WTC11 (cell line): ENCODE measurements at regions not wholly inside any gene's neighbourhood (a gene's known extent, or its start where the extent isn't known, plus 50 kb on each side); places are given as distances from the start of the nearest gene placed in this dataset.

Experiments used
- ATAC-seq: fragments of 200-7000 bp; cut with Tn5 transposase; 2 replicates; pipeline ENCODE4 v1.10.0; 2021; ENCODE audit warnings: mild to moderate bottlenecking, moderate library complexity
- CTCF ChIA-PET: fragments of 300-600 bp; sonication (Branson Sonifier 250); formaldehyde crosslinking; loops from one replicate; lab custom pipeline; 2021; ENCODE audit warnings: antibody characterized with exemption; lab: Charles Lee
- POLR2A ChIA-PET: fragments of 350-600 bp; sonication (Branson Sonifier 250); formaldehyde crosslinking; loops from one replicate; lab custom pipeline; 2021; ENCODE audit warnings: antibody characterized with exemption; lab: Charles Lee
- DNase-seq: peaks from one replicate; pipeline ENCODE4 v3.0.0; 2021; ENCODE audit warnings: low spot score
- H3K27ac Mint-ChIP-seq: 2 replicates; pipeline ENCODE4 v1.8.0; 2021; ENCODE audit warnings: mixed read lengths
- H3K27me3 Mint-ChIP-seq: 2 replicates; pipeline ENCODE4 v1.8.0; 2021; ENCODE audit warnings: low read depth, mild to moderate bottlenecking, moderate library complexity, mixed read lengths
- H3K36me3 Mint-ChIP-seq: 2 replicates; pipeline ENCODE4 v1.8.0; 2021; ENCODE audit warnings: mixed read lengths
- H3K4me1 Mint-ChIP-seq: 2 replicates; pipeline ENCODE4 v1.8.0; 2022; ENCODE audit warnings: mixed read lengths
- H3K4me3 Mint-ChIP-seq: 2 replicates; pipeline ENCODE4 v1.8.0; 2021; ENCODE audit warnings: mild to moderate bottlenecking, moderate library complexity, mixed read lengths
- H3K9me3 Mint-ChIP-seq: 2 replicates; pipeline ENCODE4 v1.8.0; 2021; ENCODE audit warnings: mixed read lengths
- ELF4 ChIP-seq: sonication (generic); formaldehyde crosslinking; IDR thresholded peaks from 2 replicates; pipeline ENCODE4 v1.8.1; 2022; ENCODE audit warnings: low read depth, mild to moderate bottlenecking, moderate library complexity, missing genetic modification reagents
- FOXK1 ChIP-seq: sonication (generic); formaldehyde crosslinking; IDR thresholded peaks from 2 replicates; pipeline ENCODE4 v1.8.0; 2022; ENCODE audit warnings: mild to moderate bottlenecking, moderate library complexity, missing genetic modification reagents
- GRHL2 ChIP-seq: fragments of 250-450 bp; sonication (Bioruptor Pico); IDR thresholded peaks from 2 replicates; pipeline ENCODE4 v1.8.0; 2022; ENCODE audit warnings: mild to moderate bottlenecking, moderate library complexity; ENCODE audit not compliant: insufficient replicate concordance, severe bottlenecking
- NFYB ChIP-seq: sonication (generic); formaldehyde crosslinking; conservative IDR thresholded peaks from 2 replicates; pipeline ENCODE4 v1.8.0; 2022; ENCODE audit warnings: low read depth, missing genetic modification reagents
- RORB ChIP-seq: fragments of 250-450 bp; sonication (Bioruptor Pico); IDR thresholded peaks from 2 replicates; pipeline ENCODE4 v1.9.0; 2021; ENCODE audit warnings: mild to moderate bottlenecking
- SOX15 ChIP-seq: fragments of 250-450 bp; sonication (Bioruptor Pico); IDR thresholded peaks from 2 replicates; pipeline ENCODE4 v1.9.0; 2021; ENCODE audit warnings: mild to moderate bottlenecking
- ZNF263 ChIP-seq: sonication (generic); formaldehyde crosslinking; IDR thresholded peaks from 2 replicates; pipeline ENCODE4 v1.8.1; 2022; ENCODE audit warnings: low read depth, mild to moderate bottlenecking, moderate library complexity, missing genetic modification reagents
- ZNF671 ChIP-seq: fragments of 250-450 bp; sonication (Bioruptor Pico); IDR thresholded peaks from 2 replicates; pipeline ENCODE4 v1.8.0; 2021; ENCODE audit warnings: mild to moderate bottlenecking
- TF ChIP-seq, protein P1 (sequence below): fragments of 250-450 bp; sonication (Bioruptor Pico); IDR thresholded peaks from 2 replicates; pipeline ENCODE4 v1.8.0; 2021; ENCODE audit warnings: mild to moderate bottlenecking
- TF ChIP-seq, protein P2 (sequence below): fragments of 250-450 bp; sonication (Bioruptor Pico); IDR thresholded peaks from 2 replicates; pipeline ENCODE4 v1.9.0; 2021; ENCODE audit warnings: moderate library complexity, mild to moderate bottlenecking, inconsistent platforms, borderline replicate concordance
- TF ChIP-seq, protein P3 (sequence below): fragments of 250-450 bp; sonication (Bioruptor Pico); IDR thresholded peaks from 2 replicates; pipeline ENCODE4 v2.1.2; 2022; ENCODE audit warnings: mild to moderate bottlenecking, moderate library complexity
- TF ChIP-seq, protein P4 (sequence below): sonication (generic); formaldehyde crosslinking; conservative IDR thresholded peaks from 2 replicates; pipeline ENCODE4 v1.8.1; 2022; ENCODE audit warnings: mild to moderate bottlenecking, missing genetic modification reagents
- TF ChIP-seq, protein P5 (sequence below): sonication (generic); formaldehyde crosslinking; IDR thresholded peaks from 2 replicates; pipeline ENCODE4 v1.8.1; 2022; ENCODE audit warnings: low read depth, mild to moderate bottlenecking, moderate library complexity, missing genetic modification reagents, borderline replicate concordance
- TF ChIP-seq, protein P6 (sequence below): fragments of 200-600 bp; IDR thresholded peaks from 2 replicates; pipeline ENCODE4 v1.8.0; 2022; ENCODE audit warnings: antibody characterized with exemption
- TF ChIP-seq, protein P7 (sequence below): fragments of 250-450 bp; sonication (Bioruptor Pico); IDR thresholded peaks from 2 replicates; pipeline ENCODE4 v1.9.0; 2021; ENCODE audit warnings: mild to moderate bottlenecking, borderline replicate concordance
- TF ChIP-seq, protein P8 (sequence below): sonication (generic); formaldehyde crosslinking; IDR thresholded peaks from 2 replicates; pipeline ENCODE4 v1.8.0; 2022; ENCODE audit warnings: mild to moderate bottlenecking, missing genetic modification reagents

DNA sequence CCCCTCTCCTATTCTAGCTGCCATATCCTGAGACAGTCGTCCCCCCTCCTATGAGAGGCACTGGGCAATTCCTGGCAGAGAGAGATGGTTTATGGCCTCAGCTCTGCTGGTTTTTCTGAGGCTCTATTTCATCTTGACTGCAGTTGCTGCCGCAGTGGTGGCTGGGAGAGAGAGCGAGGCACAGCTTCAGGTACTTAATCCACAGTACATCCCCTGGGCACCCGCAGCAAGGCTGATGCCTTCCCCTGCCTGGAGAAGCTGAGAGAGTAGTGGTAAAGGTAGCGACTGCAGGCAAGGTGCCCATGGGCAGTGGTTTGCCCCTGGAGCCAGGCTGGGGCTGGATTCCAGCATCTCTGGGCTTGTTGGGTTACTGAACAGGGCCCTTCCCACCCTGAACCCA lies 324.7 kb downstream of the RPS24 start:
- H3K4me3 Mint-ChIP-seq, result no peak overlapping the region
- POLR2A ChIA-PET, result no interaction called here
- ATAC-seq (no peak), DNase-seq (no peak)
- no peaks in the 10 kb centered on the region for H3K9me3 Mint-ChIP-seq
- H3K36me3 Mint-ChIP-seq, result no peaks in the 10 kb centered on the region
- TF ChIP-seq, protein P1, sequence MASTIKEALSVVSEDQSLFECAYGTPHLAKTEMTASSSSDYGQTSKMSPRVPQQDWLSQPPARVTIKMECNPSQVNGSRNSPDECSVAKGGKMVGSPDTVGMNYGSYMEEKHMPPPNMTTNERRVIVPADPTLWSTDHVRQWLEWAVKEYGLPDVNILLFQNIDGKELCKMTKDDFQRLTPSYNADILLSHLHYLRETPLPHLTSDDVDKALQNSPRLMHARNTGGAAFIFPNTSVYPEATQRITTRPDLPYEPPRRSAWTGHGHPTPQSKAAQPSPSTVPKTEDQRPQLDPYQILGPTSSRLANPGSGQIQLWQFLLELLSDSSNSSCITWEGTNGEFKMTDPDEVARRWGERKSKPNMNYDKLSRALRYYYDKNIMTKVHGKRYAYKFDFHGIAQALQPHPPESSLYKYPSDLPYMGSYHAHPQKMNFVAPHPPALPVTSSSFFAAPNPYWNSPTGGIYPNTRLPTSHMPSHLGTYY (CRISPR knock-in tag), result no peak
- TF ChIP-seq, protein P2, sequence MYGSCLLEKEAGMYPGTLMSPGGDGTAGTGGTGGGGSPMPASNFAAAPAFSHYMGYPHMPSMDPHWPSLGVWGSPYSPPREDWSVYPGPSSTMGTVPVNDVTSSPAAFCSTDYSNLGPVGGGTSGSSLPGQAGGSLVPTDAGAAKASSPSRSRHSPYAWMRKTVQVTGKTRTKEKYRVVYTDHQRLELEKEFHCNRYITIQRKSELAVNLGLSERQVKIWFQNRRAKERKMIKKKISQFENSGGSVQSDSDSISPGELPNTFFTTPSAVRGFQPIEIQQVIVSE, result no peak
- TF ChIP-seq, protein P3, sequence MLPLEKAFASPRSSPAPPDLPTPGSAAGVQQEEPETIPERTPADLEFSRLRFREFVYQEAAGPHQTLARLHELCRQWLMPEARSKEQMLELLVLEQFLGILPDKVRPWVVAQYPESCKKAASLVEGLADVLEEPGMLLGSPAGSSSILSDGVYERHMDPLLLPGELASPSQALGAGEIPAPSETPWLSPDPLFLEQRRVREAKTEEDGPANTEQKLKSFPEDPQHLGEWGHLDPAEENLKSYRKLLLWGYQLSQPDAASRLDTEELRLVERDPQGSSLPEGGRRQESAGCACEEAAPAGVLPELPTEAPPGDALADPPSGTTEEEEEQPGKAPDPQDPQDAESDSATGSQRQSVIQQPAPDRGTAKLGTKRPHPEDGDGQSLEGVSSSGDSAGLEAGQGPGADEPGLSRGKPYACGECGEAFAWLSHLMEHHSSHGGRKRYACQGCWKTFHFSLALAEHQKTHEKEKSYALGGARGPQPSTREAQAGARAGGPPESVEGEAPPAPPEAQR, result no peak
- H3K27ac Mint-ChIP-seq, result peak overlapping the region; percentile 73
- H3K4me1 Mint-ChIP-seq, result peaks cover 40% of the 10 kb centered on the region
- H3K27me3 Mint-ChIP-seq, result peaks cover 8% of the 10 kb centered on the region
- CTCF ChIA-PET, result interaction anchor here (1.1 to 1.2 kb wide), 2 partner anchors 13 to 307 kb away, joined by 3 read pairs; no protein-coding TSS in a partner anchor

DNA sequence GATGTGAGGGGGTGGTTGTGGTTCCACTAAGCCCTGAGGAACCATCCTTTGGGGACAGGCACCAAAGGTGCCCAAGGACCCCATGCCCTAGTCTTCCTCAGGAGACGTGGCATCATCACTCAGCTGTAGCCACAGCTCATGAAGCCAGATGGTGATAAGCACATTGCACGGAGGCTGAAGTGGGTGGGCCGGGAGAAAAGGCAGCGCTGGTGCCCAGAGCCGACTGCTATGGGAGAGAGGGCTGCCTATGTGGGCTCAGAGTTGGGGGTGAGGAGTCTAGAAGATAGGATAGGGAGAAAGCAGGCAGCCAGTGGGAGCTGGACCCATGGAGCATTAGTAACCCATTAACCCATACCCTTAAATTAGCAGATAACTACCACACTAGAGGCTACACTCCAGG lies 325.3 kb downstream of the RPS24 start:
- H3K36me3 Mint-ChIP-seq, result no peaks in the 10 kb centered on the region
- H3K4me1 Mint-ChIP-seq, result peaks cover 40% of the 10 kb centered on the region
- TF ChIP-seq, protein P4, sequence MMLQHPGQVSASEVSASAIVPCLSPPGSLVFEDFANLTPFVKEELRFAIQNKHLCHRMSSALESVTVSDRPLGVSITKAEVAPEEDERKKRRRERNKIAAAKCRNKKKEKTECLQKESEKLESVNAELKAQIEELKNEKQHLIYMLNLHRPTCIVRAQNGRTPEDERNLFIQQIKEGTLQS (CRISPR knock-in tag), result no peak
- TF ChIP-seq ZNF263 (CRISPR knock-in tag), result no peak
- TF ChIP-seq, protein P5, sequence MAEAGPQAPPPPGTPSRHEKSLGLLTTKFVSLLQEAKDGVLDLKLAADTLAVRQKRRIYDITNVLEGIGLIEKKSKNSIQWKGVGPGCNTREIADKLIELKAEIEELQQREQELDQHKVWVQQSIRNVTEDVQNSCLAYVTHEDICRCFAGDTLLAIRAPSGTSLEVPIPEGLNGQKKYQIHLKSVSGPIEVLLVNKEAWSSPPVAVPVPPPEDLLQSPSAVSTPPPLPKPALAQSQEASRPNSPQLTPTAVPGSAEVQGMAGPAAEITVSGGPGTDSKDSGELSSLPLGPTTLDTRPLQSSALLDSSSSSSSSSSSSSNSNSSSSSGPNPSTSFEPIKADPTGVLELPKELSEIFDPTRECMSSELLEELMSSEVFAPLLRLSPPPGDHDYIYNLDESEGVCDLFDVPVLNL (CRISPR knock-in tag), result no peak
- no peak for TF ChIP-seq GRHL2
- TF ChIP-seq SOX15, result no peak
- TF ChIP-seq, protein P1 (CRISPR knock-in tag), result no peak
- CTCF ChIA-PET, result interaction anchor here (1.2 to 1.6 kb wide), 4 partner anchors 13 to 306 kb away, joined by 3 to 6 read pairs (median 4); no protein-coding TSS in a partner anchor
- no peak overlapping the region for H3K4me3 Mint-ChIP-seq
- DNase-seq, result no peak
- H3K27ac Mint-ChIP-seq, result no peak overlapping the region
- peaks cover 8% of the 10 kb centered on the region for H3K27me3 Mint-ChIP-seq
- no peak for ATAC-seq
- POLR2A ChIA-PET, result interaction anchor here (1.0 kb wide), 1 partner anchor 48 kb away, joined by 3 read pairs; no protein-coding TSS in a partner anchor
- no peaks in the 10 kb centered on the region for H3K9me3 Mint-ChIP-seq

DNA sequence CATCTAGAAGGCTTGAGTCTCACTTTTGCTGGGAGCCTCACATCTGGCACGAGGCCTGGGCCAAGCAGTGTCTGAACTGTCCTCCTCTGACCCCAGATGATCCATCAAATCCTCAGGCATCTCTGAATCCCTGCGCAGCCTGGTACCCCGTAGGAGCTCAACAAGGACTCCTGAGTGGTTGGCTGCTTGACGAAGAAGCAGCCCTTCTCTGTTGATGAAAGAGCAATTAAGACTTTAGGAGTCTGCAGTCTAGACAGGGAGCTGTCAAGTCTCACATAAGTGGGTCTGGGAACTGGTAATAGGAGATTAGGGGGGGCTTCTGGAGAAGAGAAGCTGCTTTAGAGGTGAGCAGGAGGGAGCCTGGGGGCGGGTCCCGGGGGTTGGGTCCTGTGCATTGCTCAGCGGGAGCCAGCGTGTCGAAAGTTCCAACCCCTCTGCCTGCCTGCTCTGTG lies 326.0 kb downstream of the RPS24 start:
- H3K4me3 Mint-ChIP-seq, result no peak overlapping the region
- POLR2A ChIA-PET, result interaction anchor here (1.0 to 1.1 kb wide), 2 partner anchors 48 to 54 kb away, joined by 3 read pairs; no protein-coding TSS in a partner anchor
- ATAC-seq (peak; percentile 28; the same call in 1 of the 2 replicates), DNase-seq (no peak)
- H3K27me3 Mint-ChIP-seq, result peaks cover 8% of the 10 kb centered on the region
- no peaks in the 10 kb centered on the region for H3K36me3 Mint-ChIP-seq
- no peak overlapping the region for H3K27ac Mint-ChIP-seq
- peaks cover 40% of the 10 kb centered on the region for H3K4me1 Mint-ChIP-seq
- H3K9me3 Mint-ChIP-seq, result no peaks in the 10 kb centered on the region
- CTCF ChIA-PET, result interaction anchor here (1.2 to 1.6 kb wide), 5 partner anchors 13 to 312 kb away, joined by 3 to 6 read pairs (median 4); no protein-coding TSS in a partner anchor
- TF ChIP-seq ZNF671 (CRISPR knock-in tag) (no peak), NFYB (no peak), FOXK1 (CRISPR knock-in tag) (no peak), ELF4 (no peak), RORB (CRISPR knock-in tag) (no peak)
- TF ChIP-seq, protein P6, sequence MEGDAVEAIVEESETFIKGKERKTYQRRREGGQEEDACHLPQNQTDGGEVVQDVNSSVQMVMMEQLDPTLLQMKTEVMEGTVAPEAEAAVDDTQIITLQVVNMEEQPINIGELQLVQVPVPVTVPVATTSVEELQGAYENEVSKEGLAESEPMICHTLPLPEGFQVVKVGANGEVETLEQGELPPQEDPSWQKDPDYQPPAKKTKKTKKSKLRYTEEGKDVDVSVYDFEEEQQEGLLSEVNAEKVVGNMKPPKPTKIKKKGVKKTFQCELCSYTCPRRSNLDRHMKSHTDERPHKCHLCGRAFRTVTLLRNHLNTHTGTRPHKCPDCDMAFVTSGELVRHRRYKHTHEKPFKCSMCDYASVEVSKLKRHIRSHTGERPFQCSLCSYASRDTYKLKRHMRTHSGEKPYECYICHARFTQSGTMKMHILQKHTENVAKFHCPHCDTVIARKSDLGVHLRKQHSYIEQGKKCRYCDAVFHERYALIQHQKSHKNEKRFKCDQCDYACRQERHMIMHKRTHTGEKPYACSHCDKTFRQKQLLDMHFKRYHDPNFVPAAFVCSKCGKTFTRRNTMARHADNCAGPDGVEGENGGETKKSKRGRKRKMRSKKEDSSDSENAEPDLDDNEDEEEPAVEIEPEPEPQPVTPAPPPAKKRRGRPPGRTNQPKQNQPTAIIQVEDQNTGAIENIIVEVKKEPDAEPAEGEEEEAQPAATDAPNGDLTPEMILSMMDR, result no peak
- TF ChIP-seq, protein P7, sequence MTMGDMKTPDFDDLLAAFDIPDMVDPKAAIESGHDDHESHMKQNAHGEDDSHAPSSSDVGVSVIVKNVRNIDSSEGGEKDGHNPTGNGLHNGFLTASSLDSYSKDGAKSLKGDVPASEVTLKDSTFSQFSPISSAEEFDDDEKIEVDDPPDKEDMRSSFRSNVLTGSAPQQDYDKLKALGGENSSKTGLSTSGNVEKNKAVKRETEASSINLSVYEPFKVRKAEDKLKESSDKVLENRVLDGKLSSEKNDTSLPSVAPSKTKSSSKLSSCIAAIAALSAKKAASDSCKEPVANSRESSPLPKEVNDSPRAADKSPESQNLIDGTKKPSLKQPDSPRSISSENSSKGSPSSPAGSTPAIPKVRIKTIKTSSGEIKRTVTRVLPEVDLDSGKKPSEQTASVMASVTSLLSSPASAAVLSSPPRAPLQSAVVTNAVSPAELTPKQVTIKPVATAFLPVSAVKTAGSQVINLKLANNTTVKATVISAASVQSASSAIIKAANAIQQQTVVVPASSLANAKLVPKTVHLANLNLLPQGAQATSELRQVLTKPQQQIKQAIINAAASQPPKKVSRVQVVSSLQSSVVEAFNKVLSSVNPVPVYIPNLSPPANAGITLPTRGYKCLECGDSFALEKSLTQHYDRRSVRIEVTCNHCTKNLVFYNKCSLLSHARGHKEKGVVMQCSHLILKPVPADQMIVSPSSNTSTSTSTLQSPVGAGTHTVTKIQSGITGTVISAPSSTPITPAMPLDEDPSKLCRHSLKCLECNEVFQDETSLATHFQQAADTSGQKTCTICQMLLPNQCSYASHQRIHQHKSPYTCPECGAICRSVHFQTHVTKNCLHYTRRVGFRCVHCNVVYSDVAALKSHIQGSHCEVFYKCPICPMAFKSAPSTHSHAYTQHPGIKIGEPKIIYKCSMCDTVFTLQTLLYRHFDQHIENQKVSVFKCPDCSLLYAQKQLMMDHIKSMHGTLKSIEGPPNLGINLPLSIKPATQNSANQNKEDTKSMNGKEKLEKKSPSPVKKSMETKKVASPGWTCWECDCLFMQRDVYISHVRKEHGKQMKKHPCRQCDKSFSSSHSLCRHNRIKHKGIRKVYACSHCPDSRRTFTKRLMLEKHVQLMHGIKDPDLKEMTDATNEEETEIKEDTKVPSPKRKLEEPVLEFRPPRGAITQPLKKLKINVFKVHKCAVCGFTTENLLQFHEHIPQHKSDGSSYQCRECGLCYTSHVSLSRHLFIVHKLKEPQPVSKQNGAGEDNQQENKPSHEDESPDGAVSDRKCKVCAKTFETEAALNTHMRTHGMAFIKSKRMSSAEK (CRISPR knock-in tag), result no peak
- TF ChIP-seq, protein P8, sequence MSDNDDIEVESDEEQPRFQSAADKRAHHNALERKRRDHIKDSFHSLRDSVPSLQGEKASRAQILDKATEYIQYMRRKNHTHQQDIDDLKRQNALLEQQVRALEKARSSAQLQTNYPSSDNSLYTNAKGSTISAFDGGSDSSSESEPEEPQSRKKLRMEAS (CRISPR knock-in tag), result no peak
